Upper lobe of left lung (tissue), 4 donors: ENCODE measurements at regions not wholly inside any gene's neighbourhood (a gene's known extent, or its start where the extent isn't known, plus 50 kb on each side); places are given as distances from the start of the nearest gene placed in this dataset.

Experiments
- EP300 ChIP-seq, 4 donors: sonication (generic); formaldehyde crosslinking; IDR thresholded peaks; one replicate each; pipeline ENCODE4 v1.5.1; 2017; ENCODE audit warnings: antibody characterized with exemption in 4 of 4, control low read depth in 2 of 4
- POLR2A ChIP-seq, 4 donors: fragments of 450-650 bp; IDR thresholded peaks; one replicate each; pipeline ENCODE4 v1.5.1; 2016 to 2017; ENCODE audit warnings: antibody characterized with exemption in 4 of 4, mild to moderate bottlenecking in 2 of 4
- POLR2AphosphoS5 ChIP-seq, 2 donors: sonication (generic); formaldehyde crosslinking; IDR thresholded peaks; one replicate each; pipeline ENCODE4 v1.5.1; 2017; ENCODE audit warnings: antibody characterized with exemption in 2 of 2
- TF ChIP-seq, protein P1 (sequence below), 6 experiments: fragments of 450-650 bp in 4 of 6; fragments of 200-600 bp in 2 of 6; sonication (generic) in 2 of 6; IDR thresholded peaks; one replicate each; pipeline ENCODE4 v1.5.1; 2016 to 2019; ENCODE audit warnings: antibody characterized with exemption in 6 of 6

DNA sequence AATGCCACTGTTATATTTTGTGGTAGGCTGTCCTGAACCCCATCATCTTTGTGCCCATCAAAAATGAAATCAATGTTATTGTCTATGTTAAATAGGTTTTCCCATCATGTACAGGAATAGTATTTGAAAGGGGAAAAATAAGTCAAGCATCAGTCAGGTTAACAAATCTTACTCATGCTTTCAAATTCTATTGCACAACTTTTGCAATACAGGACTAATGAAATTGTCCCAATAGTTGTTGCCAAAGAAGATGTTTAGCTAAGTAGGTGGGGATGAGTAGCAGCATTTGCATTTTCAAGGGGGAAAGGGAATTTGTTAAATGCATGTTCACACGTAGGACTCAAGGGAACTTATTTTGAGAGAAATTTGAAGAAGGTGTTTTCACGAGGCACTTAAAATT, 962.1 kb downstream of the JRKL start:
- TF ChIP-seq, protein P1, sequence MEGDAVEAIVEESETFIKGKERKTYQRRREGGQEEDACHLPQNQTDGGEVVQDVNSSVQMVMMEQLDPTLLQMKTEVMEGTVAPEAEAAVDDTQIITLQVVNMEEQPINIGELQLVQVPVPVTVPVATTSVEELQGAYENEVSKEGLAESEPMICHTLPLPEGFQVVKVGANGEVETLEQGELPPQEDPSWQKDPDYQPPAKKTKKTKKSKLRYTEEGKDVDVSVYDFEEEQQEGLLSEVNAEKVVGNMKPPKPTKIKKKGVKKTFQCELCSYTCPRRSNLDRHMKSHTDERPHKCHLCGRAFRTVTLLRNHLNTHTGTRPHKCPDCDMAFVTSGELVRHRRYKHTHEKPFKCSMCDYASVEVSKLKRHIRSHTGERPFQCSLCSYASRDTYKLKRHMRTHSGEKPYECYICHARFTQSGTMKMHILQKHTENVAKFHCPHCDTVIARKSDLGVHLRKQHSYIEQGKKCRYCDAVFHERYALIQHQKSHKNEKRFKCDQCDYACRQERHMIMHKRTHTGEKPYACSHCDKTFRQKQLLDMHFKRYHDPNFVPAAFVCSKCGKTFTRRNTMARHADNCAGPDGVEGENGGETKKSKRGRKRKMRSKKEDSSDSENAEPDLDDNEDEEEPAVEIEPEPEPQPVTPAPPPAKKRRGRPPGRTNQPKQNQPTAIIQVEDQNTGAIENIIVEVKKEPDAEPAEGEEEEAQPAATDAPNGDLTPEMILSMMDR (IDR thresholded peaks at IDR 0.05), result no peak
- TF ChIP-seq POLR2AphosphoS5 (IDR thresholded peaks at IDR 0.05), result no peak
- TF ChIP-seq EP300 (IDR thresholded peaks at IDR 0.05), result no peak
- no peak for TF ChIP-seq POLR2A (IDR thresholded peaks at IDR 0.05)
